DND-41 (cell line): ENCODE measurements at regions not wholly inside any gene's neighbourhood (a gene's known extent, or its start where the extent isn't known, plus 50 kb on each side); places are given as distances from the start of the nearest gene placed in this dataset.

Experiments
- EZH2 ChIP-seq: IDR thresholded peaks from 3 replicates; pipeline ENCODE4 v1.6.1; 2012; ENCODE audit warnings: borderline replicate concordance, low read depth, mild to moderate bottlenecking, moderate library complexity, low read length, inconsistent platforms; ENCODE audit not compliant: severe bottlenecking
- TF ChIP-seq, protein P1 (sequence below): IDR thresholded peaks from 2 replicates; pipeline ENCODE4 v1.5.1; 2012; ENCODE audit warnings: borderline replicate concordance, low read length, moderate library complexity, mild to moderate bottlenecking; ENCODE audit not compliant: poor library complexity, severe bottlenecking; ENCODE audit errors: extremely low read depth

DNA sequence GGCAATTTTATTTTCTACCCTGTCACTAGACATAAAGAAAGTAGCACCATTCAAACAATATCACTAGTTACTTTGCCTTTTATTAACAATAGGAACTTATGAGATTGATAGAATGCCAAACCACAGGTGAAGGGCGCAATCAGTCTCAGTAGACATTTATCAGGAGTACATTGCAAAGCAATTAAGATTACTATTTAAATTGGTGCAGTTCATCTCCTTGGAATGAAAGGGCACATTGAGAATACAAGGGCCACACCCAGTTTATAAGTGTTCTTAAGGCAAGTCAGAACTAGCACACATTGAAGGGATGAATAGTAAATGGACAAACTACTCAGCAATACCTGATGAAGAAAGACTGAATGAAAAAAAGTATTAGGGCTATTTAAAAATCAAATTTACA is 601.4 kb downstream of the C12orf50 start:
- TF ChIP-seq, protein P1, sequence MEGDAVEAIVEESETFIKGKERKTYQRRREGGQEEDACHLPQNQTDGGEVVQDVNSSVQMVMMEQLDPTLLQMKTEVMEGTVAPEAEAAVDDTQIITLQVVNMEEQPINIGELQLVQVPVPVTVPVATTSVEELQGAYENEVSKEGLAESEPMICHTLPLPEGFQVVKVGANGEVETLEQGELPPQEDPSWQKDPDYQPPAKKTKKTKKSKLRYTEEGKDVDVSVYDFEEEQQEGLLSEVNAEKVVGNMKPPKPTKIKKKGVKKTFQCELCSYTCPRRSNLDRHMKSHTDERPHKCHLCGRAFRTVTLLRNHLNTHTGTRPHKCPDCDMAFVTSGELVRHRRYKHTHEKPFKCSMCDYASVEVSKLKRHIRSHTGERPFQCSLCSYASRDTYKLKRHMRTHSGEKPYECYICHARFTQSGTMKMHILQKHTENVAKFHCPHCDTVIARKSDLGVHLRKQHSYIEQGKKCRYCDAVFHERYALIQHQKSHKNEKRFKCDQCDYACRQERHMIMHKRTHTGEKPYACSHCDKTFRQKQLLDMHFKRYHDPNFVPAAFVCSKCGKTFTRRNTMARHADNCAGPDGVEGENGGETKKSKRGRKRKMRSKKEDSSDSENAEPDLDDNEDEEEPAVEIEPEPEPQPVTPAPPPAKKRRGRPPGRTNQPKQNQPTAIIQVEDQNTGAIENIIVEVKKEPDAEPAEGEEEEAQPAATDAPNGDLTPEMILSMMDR: no peak
- TF ChIP-seq EZH2: no peak
